GM18868 (cell line): ENCODE measurements at regions not wholly inside any gene's neighbourhood (a gene's known extent, or its start where the extent isn't known, plus 50 kb on each side); places are given as distances from the start of the nearest gene placed in this dataset.
"Not testable (repeated sequence)": the region's sequence is repeated elsewhere in the genome, so short reads cannot be mapped to it uniquely, and the experiment has no call there.

Experiments
- ATAC-seq: cut with Tn5 transposase; IDR thresholded peaks from one replicate; pipeline ENCODE4 v1.9.1; 2021; ENCODE audit warnings: mild to moderate bottlenecking, moderate library complexity; ENCODE audit not compliant: unreplicated experiment

DNA sequence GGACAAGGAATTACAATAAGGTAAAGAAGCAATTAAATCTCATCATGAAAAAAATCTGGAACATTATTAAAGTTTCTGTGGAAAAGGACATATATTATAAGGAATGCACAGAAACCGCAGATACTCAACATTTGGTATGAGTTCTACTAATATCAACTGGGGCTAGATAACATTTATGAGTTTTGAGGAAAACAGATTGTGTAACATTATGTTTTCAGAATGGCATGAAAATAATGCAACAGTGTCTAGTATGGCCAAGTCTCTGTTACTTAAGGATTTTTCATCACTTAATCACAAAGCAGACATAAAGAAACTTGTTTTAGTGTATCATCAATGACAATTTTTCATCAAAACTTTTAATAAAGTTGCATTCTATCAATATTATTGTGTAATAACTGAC lies 785.0 kb downstream of the GLUD2 start:
- no peak for ATAC-seq

DNA sequence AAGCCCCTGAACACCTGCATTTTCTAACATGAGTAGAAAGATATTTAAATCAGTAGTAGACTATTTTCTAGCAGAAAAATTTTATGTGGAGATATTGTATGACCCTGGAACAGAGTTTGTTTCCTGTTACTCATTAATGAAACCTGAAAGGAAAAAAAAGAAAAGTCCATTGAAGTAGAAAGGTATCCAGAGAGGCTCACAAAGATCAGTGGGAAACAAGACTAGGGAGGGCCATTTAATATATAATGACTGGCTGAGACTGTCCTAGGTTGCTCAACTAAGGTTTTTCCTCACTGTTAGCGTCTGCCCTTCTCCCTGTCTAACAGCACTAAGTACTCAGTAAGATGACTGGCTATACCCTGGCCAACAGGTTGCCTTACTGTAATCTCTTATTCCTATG lies 788.6 kb downstream of the GLUD2 start:
- ATAC-seq = no peak

GRCh38 chrX:121851033-121851432 lies 803.6 kb downstream of the GLUD2 start:
- ATAC-seq = no peak

DNA sequence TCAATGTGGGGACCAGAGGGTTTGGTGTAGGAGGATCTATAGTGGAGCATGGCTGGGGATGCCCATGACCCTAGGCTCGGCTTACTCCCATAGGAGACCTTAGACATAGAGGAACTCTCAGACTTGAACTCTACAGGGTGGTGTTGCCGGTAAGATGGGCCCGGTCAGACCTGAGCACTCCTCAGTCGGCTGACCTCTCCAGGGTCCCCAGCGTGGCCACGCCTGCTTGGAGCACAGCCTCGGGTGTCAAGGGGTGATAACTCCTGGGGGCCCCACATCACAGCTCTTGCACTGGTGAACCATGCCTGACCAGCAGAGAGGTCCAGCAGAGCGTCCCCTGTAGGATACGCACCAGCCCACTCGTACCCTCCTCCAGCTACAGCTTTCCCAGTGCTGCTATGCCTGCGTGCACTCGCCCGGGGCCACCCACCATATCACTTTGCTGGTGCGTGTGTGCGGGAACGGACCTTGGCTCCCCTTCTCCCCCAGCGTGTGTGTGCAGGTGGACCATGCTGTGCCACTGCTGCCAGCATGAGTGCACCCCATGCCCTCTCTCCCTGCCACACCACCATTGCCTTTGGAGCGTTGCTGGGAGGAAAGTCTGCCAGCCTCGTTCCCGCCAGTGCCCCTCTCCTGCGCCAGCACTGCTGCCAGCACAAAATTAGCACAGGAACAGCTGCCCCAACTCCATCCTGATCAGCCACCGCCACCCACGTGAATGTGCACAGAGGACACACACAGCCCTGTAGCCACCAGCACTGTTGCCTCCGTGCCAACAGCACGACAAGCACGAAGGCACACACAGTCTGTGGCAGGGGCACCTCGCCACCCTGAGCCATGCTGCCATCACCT lies 806.6 kb downstream of the GLUD2 start:
- ATAC-seq = no peak

DNA sequence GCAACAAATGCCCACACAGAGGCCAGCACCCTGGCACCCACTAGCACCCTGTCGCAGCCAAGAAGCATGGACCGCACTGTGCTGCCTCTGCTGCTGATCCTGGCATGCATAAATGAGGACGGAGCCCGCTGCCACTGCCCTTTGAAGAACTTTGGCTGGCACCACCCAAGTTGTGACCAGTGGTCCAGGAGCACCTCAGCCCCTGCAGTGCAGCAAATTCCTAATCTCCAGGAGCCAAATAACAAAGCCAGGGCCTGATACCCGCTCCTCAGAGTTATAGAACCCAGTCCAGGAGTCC lies 807.2 kb downstream of the GLUD2 start:
- no peak for ATAC-seq

DNA sequence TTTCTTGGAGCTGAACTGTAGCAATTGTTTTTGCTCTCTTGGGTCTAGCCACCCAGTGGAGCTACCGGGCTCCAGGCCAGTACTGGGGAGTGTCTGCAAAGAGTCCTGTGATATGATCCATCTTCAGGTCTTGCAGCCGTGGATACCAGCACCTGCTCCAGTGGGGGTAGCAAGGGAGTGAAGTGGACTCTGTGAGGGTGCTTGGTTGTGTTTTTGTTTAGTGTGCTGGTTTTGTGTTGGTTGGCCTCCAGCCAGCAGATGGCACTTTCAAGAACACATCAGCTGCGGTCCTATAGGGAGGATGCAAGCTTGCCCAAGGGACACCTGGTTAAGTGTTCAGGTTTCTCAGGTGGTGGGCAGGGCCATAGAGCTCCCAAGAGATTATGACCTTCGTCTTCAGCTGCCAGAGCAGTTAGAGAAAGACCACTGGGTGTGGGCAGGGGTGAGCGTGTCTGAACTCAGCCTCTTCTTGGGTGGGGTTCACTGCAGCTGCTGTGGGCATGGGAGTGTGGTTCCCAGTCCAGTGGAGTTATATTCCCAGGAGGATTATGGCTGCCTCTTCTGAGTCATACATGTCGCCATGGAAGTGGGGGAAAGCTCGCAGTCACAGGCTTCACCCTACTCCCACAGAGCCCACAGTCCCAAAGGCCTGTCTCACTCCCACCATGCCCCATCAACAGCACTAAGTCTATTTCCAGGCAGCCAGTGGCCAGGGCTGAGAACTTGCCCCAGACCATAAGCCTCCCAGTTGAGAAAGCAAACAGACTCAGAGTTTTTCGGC lies 811.6 kb downstream of the GLUD2 start:
- no peak for ATAC-seq

- no peak for ATAC-seq
Measured at GRCh38 chrX:121863976-121864375, 816.6 kb downstream of the GLUD2 start.

GRCh38 chrX:121864561-121864960 lies 817.2 kb downstream of the GLUD2 start:
- no peak for ATAC-seq

DNA sequence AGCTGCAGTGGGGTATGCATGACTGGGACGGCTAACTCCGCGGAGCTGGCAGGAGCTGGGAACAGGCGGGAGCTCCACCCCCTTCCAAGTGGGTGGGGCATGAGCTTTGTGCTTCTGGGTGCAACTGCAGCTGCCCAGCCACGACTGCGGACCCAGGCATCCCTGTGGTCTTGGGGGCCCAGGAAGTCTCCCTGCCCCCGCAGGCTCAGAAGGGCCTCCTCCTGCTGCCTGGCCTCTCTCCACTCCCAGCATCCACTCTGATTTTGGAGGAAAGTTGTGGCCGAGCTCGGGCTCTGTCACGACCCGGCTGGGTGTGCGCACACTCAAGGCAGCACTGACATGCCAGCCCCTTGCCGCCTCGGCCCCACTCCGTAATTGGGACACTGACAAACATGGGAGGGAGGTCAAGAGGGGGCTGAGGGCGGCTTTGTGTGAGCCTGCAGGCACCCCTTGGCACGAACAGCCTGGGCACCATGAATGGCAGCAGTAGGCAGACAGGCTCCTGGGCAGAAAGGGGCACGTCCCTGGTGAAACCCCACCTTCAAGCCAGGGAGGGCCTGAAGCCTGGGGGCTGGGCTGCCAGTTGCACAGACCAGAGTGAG lies 822.6 kb downstream of the GLUD2 start:
- no peak for ATAC-seq

GRCh38 chrX:121871122-121871521 lies 823.7 kb downstream of the GLUD2 start:
- ATAC-seq = no peak

- ATAC-seq = no peak
Measured at GRCh38 chrX:121876305-121876704, 828.9 kb downstream of the GLUD2 start.

GRCh38 chrX:121877337-121877736 lies 829.9 kb downstream of the GLUD2 start:
- ATAC-seq = not testable (repeated sequence)

DNA sequence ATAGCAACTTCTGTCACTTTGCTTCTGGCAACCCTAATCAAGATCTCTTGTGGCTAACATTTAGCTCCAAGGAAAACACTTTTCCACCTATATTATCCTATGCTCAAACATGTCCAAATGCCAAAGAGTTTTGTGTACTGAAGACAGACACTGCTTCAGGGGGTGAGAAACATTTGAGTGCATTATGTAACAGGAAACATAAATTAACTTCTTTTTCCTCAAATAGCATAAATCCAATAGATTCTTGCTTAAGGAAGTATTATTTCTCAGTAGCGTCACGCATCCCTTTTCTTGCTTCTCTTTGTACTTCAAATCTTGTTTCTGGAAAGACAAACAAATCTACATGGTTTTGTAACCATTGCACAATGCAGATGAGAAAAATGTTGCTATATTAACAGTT lies 839.1 kb downstream of the GLUD2 start:
- no peak for ATAC-seq

DNA sequence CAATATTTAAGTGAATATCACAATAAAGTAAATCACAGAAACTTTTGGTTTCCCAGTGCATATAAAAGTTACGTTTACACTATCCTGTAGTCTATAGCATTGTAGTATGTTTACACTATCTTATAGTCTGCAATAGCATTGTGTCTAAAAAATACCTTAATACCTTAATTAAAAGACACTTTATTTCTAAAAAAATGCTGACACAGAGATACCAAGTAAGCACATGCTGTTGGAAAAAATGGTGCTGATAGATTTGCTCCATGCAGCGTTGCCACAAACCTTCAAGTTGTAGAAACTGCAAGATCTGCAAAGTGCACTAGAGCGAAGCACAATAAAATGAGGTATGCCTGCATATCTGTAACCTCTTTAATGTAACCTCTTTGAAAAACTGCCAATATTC lies 847.3 kb downstream of the GLUD2 start:
- no peak for ATAC-seq

GRCh38 chrX:121902463-121902862 lies 855.1 kb downstream of the GLUD2 start:
- peak; percentile 89 for ATAC-seq

DNA sequence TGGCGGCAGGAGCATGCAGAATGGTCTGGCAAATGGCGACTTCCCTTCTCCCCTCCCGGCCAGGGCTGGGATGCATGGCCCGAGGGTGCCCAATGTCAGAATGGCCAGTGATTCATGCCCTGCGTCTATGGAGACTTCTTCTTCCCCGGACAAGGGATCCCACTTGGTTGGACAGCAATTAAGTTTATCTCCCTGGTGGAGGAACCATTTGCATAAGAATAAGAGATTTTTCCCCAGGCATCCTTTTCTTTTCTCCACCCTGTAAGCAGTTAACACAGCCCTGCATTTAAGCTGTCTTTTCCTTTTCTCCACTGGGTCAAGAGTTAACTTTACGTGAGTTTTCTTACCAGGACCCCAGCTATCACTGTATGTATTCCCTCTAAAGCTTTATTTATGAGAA lies 856.6 kb downstream of the GLUD2 start:
- no peak for ATAC-seq

DNA sequence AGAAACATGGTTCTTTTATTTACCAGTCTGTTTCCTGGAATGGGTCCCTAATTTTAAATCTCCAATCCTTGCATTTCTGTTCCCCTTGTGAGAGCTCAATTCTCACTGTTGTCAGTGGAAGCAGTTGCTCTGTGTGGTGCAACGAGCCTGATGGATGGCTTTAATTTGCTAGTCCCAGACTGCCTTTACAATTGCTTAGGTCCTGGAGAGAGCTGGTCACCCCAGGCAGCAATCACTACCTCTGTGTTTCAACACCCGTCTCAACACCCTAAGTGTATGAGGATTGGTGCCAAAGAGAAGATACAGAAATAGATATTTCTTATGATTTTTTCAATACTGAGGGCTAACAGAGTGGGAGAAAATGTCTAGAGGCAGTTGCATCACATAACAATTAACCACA lies 873.8 kb downstream of the GLUD2 start:
- no peak for ATAC-seq

DNA sequence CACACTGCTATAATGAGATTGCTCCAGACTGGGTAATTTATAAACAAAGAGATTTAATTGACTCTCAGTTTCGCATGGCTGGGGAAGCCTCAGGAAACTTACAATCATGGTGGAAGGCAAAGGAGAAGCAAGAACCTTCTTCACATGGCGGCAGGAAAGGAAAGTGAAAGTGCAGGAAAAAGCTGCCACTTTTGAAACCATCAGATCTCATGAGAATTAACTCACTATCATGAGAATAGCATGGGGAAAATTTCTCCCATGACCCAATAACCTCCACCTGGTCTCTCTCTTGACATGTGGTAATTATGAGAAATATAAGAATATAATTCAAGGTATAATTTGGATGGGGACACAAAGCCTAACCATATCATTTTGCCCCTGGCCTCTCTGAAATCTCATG lies 884.2 kb downstream of the GLUD2 start:
- peak; percentile 67 for ATAC-seq

DNA sequence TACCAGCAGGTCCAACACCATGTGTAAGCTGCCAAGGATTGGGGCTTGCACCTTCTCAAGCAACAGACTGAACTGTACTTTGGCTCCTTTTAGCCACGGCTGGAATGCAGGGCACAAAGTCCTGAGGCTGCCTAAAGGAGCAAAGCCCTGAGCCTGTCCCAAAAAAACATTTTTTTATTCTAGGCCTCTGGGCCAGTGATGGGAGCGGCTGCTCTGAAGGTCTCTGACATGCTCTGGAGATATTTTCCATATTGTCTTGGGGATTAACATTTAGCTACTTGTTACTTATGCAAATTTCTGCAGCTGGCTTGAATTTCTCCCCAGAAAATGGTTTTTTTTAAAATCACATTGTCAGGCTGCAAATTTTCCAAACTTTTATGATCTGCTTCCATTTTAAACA lies 885.3 kb downstream of the GLUD2 start:
- ATAC-seq = no peak

GRCh38 chrX:121949041-121949760 lies 901.8 kb downstream of the GLUD2 start:
- no peak for ATAC-seq

GRCh38 chrX:121958886-121959285 lies 911.5 kb downstream of the GLUD2 start:
- ATAC-seq = peak; percentile 90
